Ecto neural progenitor cell (in vitro differentiated cells): ENCODE measurements at regions not wholly inside any gene's neighbourhood (a gene's known extent, or its start where the extent isn't known, plus 50 kb on each side); places are given as distances from the start of the nearest gene placed in this dataset.
"Not testable (repeated sequence)": the region's sequence is repeated elsewhere in the genome, so short reads cannot be mapped to it uniquely, and the experiment has no call there.

Experiments
- DNase-seq: peaks from one replicate; pipeline ENCODE4 v3.0.0-alpha.2; 2018; ENCODE audit warnings: low spot score

- peak; percentile 29 for DNase-seq
Observed at GRCh38 chr2:877747-878146, 72.9 kb upstream of the SNTG2 start.

- peak; percentile 32 for DNase-seq
Observed at GRCh38 chr2:875687-876615, 74.7 kb upstream of the SNTG2 start.

GRCh38 chr2:873651-874580 is 76.7 kb upstream of the SNTG2 start:
- no peak for DNase-seq

GRCh38 chr2:873027-873426 is 77.6 kb upstream of the SNTG2 start:
- no peak for DNase-seq

- no peak for DNase-seq
Observed at GRCh38 chr2:871926-872680, 78.5 kb upstream of the SNTG2 start.

GRCh38 chr2:871175-871727 is 79.4 kb upstream of the SNTG2 start:
- DNase-seq: no peak

- no peak for DNase-seq
Observed at GRCh38 chr2:870426-870825, 80.2 kb upstream of the SNTG2 start.

- DNase-seq: no peak
Observed at GRCh38 chr2:869894-870293, 80.8 kb upstream of the SNTG2 start.

GRCh38 chr2:869357-869871 is 81.2 kb upstream of the SNTG2 start:
- no peak for DNase-seq

GRCh38 chr2:868857-869256 is 81.8 kb upstream of the SNTG2 start:
- DNase-seq: not testable (repeated sequence)

GRCh38 chr2:867296-867695 is 83.4 kb upstream of the SNTG2 start:
- DNase-seq: no peak

GRCh38 chr2:866887-867286 is 83.8 kb upstream of the SNTG2 start:
- DNase-seq: no peak

GRCh38 chr2:866009-866680 is 84.5 kb upstream of the SNTG2 start:
- no peak for DNase-seq

- DNase-seq: no peak
Observed at GRCh38 chr2:864501-865106, 86.0 kb upstream of the SNTG2 start.

GRCh38 chr2:863732-864450 is 86.8 kb upstream of the SNTG2 start:
- DNase-seq: no peak

GRCh38 chr2:862731-863466 is 87.8 kb upstream of the SNTG2 start:
- DNase-seq: no peak

GRCh38 chr2:862355-862687 is 88.3 kb upstream of the SNTG2 start:
- no peak for DNase-seq

- peak; percentile 46 for DNase-seq
Observed at GRCh38 chr2:861655-862354, 88.8 kb upstream of the SNTG2 start.
